Endothelial cell of umbilical vein (primary cell): ENCODE measurements at regions not wholly inside any gene's neighbourhood (a gene's known extent, or its start where the extent isn't known, plus 50 kb on each side); places are given as distances from the start of the nearest gene placed in this dataset.

Experiments used
- BruUV-seq: library from RNA; stranded (reverse); fragments of 400-500 nt; replicated peaks from 2 replicates; lab custom pipeline; 2021; lab: Mats Ljungman, UMichigan
- CTCF ChIA-PET: fragments of 300-600, 350-600 bp; sonication (Branson Sonifier 250); formaldehyde crosslinking; loops from one replicate; lab custom pipeline; 2021; ENCODE audit warnings: antibody characterized with exemption, inconsistent platforms; lab: Charles Lee
- POLR2A ChIA-PET: fragments of 300-600, 350-600 bp; sonication (Branson Sonifier 250); formaldehyde crosslinking; loops from one replicate; lab custom pipeline; 2021; ENCODE audit warnings: antibody characterized with exemption, inconsistent platforms; lab: Charles Lee
- DNase-seq: peaks from one replicate; pipeline ENCODE4 v3.0.0-alpha.2; 2011; ENCODE audit warnings: low read depth, low spot score
- FAIRE-seq: peaks from 2 replicates; lab custom pipeline; 2011; peaks lifted over from hg19 to GRCh38; lab: Jason Lieb, UNC
- H2AFZ ChIP-seq: 2 replicates; pipeline ENCODE4 v1.6.0; 2012; ENCODE audit warnings: low read depth, low read length, control low read depth, inconsistent platforms
- H3K27ac ChIP-seq: 2 replicates; pipeline ENCODE4 v1.5.1; 2011; ENCODE audit warnings: low read depth, mild to moderate bottlenecking, control low read depth, low read length, moderate library complexity; ENCODE audit not compliant: insufficient read depth
- H3K27me3 ChIP-seq, 2 experiments: 2 replicates each; pipeline versions ENCODE4 v1.6.0 to v1.6.1; 2011; ENCODE audit warnings: low read length in 2 of 2, mixed read lengths in 1 of 2; ENCODE audit not compliant: control insufficient read depth in 2 of 2, insufficient read depth in 2 of 2
- H3K36me3 ChIP-seq, 2 experiments: 2 replicates in 1 of 2; 3 replicates in 1 of 2; pipeline ENCODE4 v1.5.1; 2011; ENCODE audit warnings: low read length in 2 of 2, mild to moderate bottlenecking in 1 of 2, moderate library complexity in 1 of 2; ENCODE audit not compliant: control insufficient read depth in 2 of 2, insufficient read depth in 2 of 2; ENCODE audit errors: extremely low read depth in 1 of 2
- H3K4me1 ChIP-seq: 3 replicates; pipeline ENCODE4 v1.5.1; 2011; ENCODE audit warnings: mild to moderate bottlenecking, low read length; ENCODE audit not compliant: control insufficient read depth, insufficient read depth; ENCODE audit errors: extremely low read depth
- H3K4me2 ChIP-seq: 2 replicates; pipeline ENCODE4 v1.6.1; 2011; ENCODE audit warnings: low read length, control low read depth, mixed read lengths; ENCODE audit not compliant: insufficient read depth
- H3K4me3 ChIP-seq, 3 experiments: fragments of 200-600 bp in 1 of 3; sonication (generic), shearing (Covaris generic) in 1 of 3; replicated peaks in 1 of 3; 2 replicates each; pipeline ENCODE4 v1.5.1; 2011 to 2016; ENCODE audit warnings: control low read depth in 3 of 3, low read length in 3 of 3, mild to moderate bottlenecking in 2 of 3, inconsistent platforms in 1 of 3, low read depth in 1 of 3, moderate library complexity in 1 of 3; ENCODE audit not compliant: insufficient read depth in 1 of 3
- H3K79me2 ChIP-seq: 2 replicates; pipeline ENCODE4 v1.6.0; 2012; ENCODE audit warnings: low read length, inconsistent platforms; ENCODE audit not compliant: control insufficient read depth, insufficient read depth
- H3K9ac ChIP-seq: replicated peaks from 2 replicates; pipeline ENCODE3; 2011; ENCODE audit warnings: low read length, control low read depth; ENCODE audit not compliant: insufficient read depth; ENCODE audit errors: extremely low read depth
- H3K9me1 ChIP-seq: replicated peaks from 3 replicates; pipeline ENCODE4 v1.6.0; 2011; ENCODE audit warnings: mild to moderate bottlenecking, low read length; ENCODE audit not compliant: control insufficient read depth, insufficient read depth; ENCODE audit errors: extremely low read depth
- H3K9me3 ChIP-seq: replicated peaks from 2 replicates; pipeline ENCODE4 v1.5.1; 2012; ENCODE audit warnings: low read length, inconsistent platforms; ENCODE audit not compliant: control insufficient read depth, insufficient read depth
- H4K20me1 ChIP-seq: replicated peaks from 2 replicates; pipeline ENCODE3; 2011; ENCODE audit warnings: mild to moderate bottlenecking, low read length; ENCODE audit not compliant: control insufficient read depth, insufficient read depth; ENCODE audit errors: extremely low read depth
- CTCF ChIP-seq, 2 donors: IDR thresholded peaks; 1 replicate in 1 of 2; 2 replicates in 1 of 2; pipeline ENCODE4 v1.5.1; 2011; ENCODE audit warnings: low read length in 2 of 2, mild to moderate bottlenecking in 2 of 2, moderate library complexity in 2 of 2, control low read depth in 1 of 2, inconsistent platforms in 1 of 2, low read depth in 1 of 2; ENCODE audit not compliant: insufficient read depth in 1 of 2; ENCODE audit errors: extremely low read depth in 1 of 2
- EZH2 ChIP-seq: IDR thresholded peaks from 2 replicates; pipeline ENCODE4 v1.6.1; 2012; ENCODE audit warnings: borderline replicate concordance, low read depth, mild to moderate bottlenecking, moderate library complexity, low read length, inconsistent platforms; ENCODE audit not compliant: severe bottlenecking
- FOS ChIP-seq: IDR thresholded peaks from 2 replicates; pipeline ENCODE4 v1.6.1; 2011; ENCODE audit warnings: mild to moderate bottlenecking, low read length, moderate library complexity, borderline replicate concordance; ENCODE audit not compliant: insufficient read depth
- GATA2 ChIP-seq: IDR thresholded peaks from 2 replicates; pipeline ENCODE4 v1.7.0; 2011; ENCODE audit warnings: low read depth, mild to moderate bottlenecking, moderate library complexity, mixed read lengths, low read length; ENCODE audit not compliant: insufficient read length, insufficient read depth
- JUN ChIP-seq: IDR thresholded peaks from 2 replicates; pipeline ENCODE4 v1.6.1; 2011; ENCODE audit warnings: borderline replicate concordance, low read depth; ENCODE audit not compliant: insufficient read length, insufficient read depth
- MAX ChIP-seq: IDR thresholded peaks from 2 replicates; pipeline ENCODE4 v1.6.1; 2011; ENCODE audit not compliant: insufficient read depth, insufficient read length
- MYC ChIP-seq: IDR thresholded peaks from one replicate; pipeline ENCODE4 v1.6.1; 2011; ENCODE audit warnings: mild to moderate bottlenecking, low read depth, low read length
- POLR2A ChIP-seq: IDR thresholded peaks from 2 replicates; pipeline ENCODE4 v1.6.1; 2012; ENCODE audit warnings: low read depth, mild to moderate bottlenecking, control low read depth, low read length
- POLR2AphosphoS5 ChIP-seq: IDR thresholded peaks from 2 replicates; pipeline ENCODE4 v1.6.1; 2012; ENCODE audit warnings: low read depth, mild to moderate bottlenecking, control low read depth, low read length, moderate library complexity; ENCODE audit not compliant: insufficient read depth
- dilution Hi-C: fragments of 300-500 bp; cut with MboI; formaldehyde crosslinking; loops from one replicate; pipeline ENCODE4 v1.15.0; 2019; ENCODE audit warnings: low sequenced_read_pairs; ENCODE audit not compliant: extremely low pct_ligation_motif_present
- intact Hi-C: fragments of 100-400 bp; cut with micrococcal nuclease; formaldehyde crosslinking; loops from one replicate; pipeline ENCODE4 v1.10.0; 2022

GRCh38 chr1:230518511-230518910 lies 92.4 kb upstream of the PGBD5 start:
- H4K20me1 ChIP-seq: no peaks in the 10 kb centered on the region
- DNase-seq (no peak), FAIRE-seq (no peak)
- H3K9me3 ChIP-seq: no peaks in the 10 kb centered on the region
- intact Hi-C loops (no loop called here), dilution Hi-C loops (no loop called here)
- H3K9ac ChIP-seq: no peak overlapping the region
- ChIA-PET POLR2A (no interaction called here), CTCF (no interaction called here)
- H3K36me3 ChIP-seq: no peaks in the 10 kb centered on the region
- no peaks in the 10 kb centered on the region for H3K9me1 ChIP-seq
- H3K27ac ChIP-seq: no peak overlapping the region
- no peak overlapping the region for H3K4me2 ChIP-seq
- no peak overlapping the region for H3K4me3 ChIP-seq
- no peaks in the 10 kb centered on the region for H3K27me3 ChIP-seq
- no peaks in the 10 kb centered on the region for H3K79me2 ChIP-seq
- H3K4me1 ChIP-seq: no peaks in the 10 kb centered on the region
- TF ChIP-seq JUN (no peak), GATA2 (no peak), EZH2 (no peak), MYC (no peak), POLR2A (no peak), CTCF (IDR thresholded peaks at IDR 0.05; ENCODE audit: extremely low read depth in 1 of 2, insufficient read depth in 1 of 2, low read depth in 1 of 2, low read length in 2 of 2) (no peak), POLR2AphosphoS5 (no peak), MAX (no peak), FOS (no peak)
- BruUV-seq: no TSS peak
- no peak overlapping the region for H2AFZ ChIP-seq
